ENCODE measurements at regions not wholly inside any gene's neighbourhood (a gene's known extent, or its start where the extent isn't known, plus 50 kb on each side); places are given as distances from the start of the nearest gene placed in this dataset.

DNA sequence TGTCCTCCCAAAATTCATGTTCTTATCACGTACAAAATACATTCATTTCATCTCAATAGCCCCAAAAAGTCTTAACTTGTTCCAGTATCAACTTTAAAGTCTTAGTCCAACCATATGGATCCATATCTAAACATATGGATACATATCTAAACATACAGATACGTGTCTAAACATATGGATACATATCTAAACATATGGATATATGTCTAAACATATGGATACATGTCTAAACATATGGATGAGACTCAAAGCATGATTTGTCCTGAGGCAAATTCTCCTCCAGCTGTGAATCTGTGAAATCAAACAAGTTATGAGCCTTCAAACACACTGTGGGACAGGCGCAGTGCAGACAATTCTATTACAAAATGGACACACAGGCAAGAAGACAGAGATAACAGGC lies 709.0 kb downstream of the TBC1D22A start:
- TF ChIP-seq, protein P1, sequence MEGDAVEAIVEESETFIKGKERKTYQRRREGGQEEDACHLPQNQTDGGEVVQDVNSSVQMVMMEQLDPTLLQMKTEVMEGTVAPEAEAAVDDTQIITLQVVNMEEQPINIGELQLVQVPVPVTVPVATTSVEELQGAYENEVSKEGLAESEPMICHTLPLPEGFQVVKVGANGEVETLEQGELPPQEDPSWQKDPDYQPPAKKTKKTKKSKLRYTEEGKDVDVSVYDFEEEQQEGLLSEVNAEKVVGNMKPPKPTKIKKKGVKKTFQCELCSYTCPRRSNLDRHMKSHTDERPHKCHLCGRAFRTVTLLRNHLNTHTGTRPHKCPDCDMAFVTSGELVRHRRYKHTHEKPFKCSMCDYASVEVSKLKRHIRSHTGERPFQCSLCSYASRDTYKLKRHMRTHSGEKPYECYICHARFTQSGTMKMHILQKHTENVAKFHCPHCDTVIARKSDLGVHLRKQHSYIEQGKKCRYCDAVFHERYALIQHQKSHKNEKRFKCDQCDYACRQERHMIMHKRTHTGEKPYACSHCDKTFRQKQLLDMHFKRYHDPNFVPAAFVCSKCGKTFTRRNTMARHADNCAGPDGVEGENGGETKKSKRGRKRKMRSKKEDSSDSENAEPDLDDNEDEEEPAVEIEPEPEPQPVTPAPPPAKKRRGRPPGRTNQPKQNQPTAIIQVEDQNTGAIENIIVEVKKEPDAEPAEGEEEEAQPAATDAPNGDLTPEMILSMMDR (IDR thresholded peaks at IDR 0.05): no peak
- TF ChIP-seq POLR2AphosphoS5 (IDR thresholded peaks at IDR 0.05): no peak
- no peak for TF ChIP-seq EP300 (IDR thresholded peaks at IDR 0.05)
